Body of pancreas (tissue), 4 donors: ENCODE measurements at regions not wholly inside any gene's neighbourhood (a gene's known extent, or its start where the extent isn't known, plus 50 kb on each side); places are given as distances from the start of the nearest gene placed in this dataset.

Experiments
- CTCF ChIP-seq, 7 experiments: fragments of 450-650 bp in 4 of 7; fragments of 200-600 bp in 3 of 7; sonication (generic) in 3 of 7; IDR thresholded peaks; one replicate each; pipeline ENCODE4 v1.5.1; 2016 to 2019; ENCODE audit warnings: antibody characterized with exemption in 7 of 7
- POLR2A ChIP-seq, 3 donors: fragments of 450-650 bp; IDR thresholded peaks; one replicate each; pipeline ENCODE4 v1.6.1; 2016; ENCODE audit warnings: antibody characterized with exemption in 3 of 3, mild to moderate bottlenecking in 2 of 3

GRCh38 chr3:70138606-70139005 lies 139.1 kb downstream of the SAMMSON start:
- TF ChIP-seq CTCF (IDR thresholded peaks at IDR 0.05) (no peak), POLR2A (IDR thresholded peaks at IDR 0.05) (no peak)
